ENCODE measurements at regions not wholly inside any gene's neighbourhood (a gene's known extent, or its start where the extent isn't known, plus 50 kb on each side); places are given as distances from the start of the nearest gene placed in this dataset.

- H3K36me3 ChIP-seq: no peaks in the 10 kb centered on the region
- H3K27ac ChIP-seq: peak overlapping the region; percentile 50
- DNase-seq (ENCODE audit: low spot score in 2 of 2): peak in 1 of 2 donors; percentile 68
Observed at GRCh38 chr4:123587983-123588494, 191.4 kb downstream of the SPRY1 start.

GRCh38 chr4:123588631-123589241 lies 192.1 kb downstream of the SPRY1 start:
- TF ChIP-seq POLR2AphosphoS5 (IDR thresholded peaks at IDR 0.05) (no peak), POLR2A (IDR thresholded peaks at IDR 0.05) (no peak), EP300 (IDR thresholded peaks at IDR 0.05) (no peak)
- TF ChIP-seq, protein P1, sequence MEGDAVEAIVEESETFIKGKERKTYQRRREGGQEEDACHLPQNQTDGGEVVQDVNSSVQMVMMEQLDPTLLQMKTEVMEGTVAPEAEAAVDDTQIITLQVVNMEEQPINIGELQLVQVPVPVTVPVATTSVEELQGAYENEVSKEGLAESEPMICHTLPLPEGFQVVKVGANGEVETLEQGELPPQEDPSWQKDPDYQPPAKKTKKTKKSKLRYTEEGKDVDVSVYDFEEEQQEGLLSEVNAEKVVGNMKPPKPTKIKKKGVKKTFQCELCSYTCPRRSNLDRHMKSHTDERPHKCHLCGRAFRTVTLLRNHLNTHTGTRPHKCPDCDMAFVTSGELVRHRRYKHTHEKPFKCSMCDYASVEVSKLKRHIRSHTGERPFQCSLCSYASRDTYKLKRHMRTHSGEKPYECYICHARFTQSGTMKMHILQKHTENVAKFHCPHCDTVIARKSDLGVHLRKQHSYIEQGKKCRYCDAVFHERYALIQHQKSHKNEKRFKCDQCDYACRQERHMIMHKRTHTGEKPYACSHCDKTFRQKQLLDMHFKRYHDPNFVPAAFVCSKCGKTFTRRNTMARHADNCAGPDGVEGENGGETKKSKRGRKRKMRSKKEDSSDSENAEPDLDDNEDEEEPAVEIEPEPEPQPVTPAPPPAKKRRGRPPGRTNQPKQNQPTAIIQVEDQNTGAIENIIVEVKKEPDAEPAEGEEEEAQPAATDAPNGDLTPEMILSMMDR (IDR thresholded peaks at IDR 0.05): no peak
- Histone ChIP-seq H3K4me3 (no peak overlapping the region), H3K36me3 (no peaks in the 10 kb centered on the region), H3K4me1 (peaks cover 12% of the 10 kb centered on the region), H3K27ac (peak overlapping the region; percentile 50), H3K27me3 (no peaks in the 10 kb centered on the region), H3K9me3 (no peaks in the 10 kb centered on the region)
- WGBS: 52% methylated on average over 8 of the region's 8 CpGs
- DNase-seq (ENCODE audit: low spot score in 2 of 2): no peak

More at GRCh38 chr4:123587983-123588494, 191.4 kb downstream of the SPRY1 start:
- Histone ChIP-seq H3K27me3 (no peaks in the 10 kb centered on the region), H3K9me3 (no peaks in the 10 kb centered on the region), H3K4me3 (no peak overlapping the region), H3K4me1 (peaks cover 12% of the 10 kb centered on the region)
- TF ChIP-seq POLR2A (IDR thresholded peaks at IDR 0.05) (no peak), POLR2AphosphoS5 (IDR thresholded peaks at IDR 0.05) (peak in 1 of 3 donors; percentile 31), EP300 (IDR thresholded peaks at IDR 0.05) (no peak)
- TF ChIP-seq, protein P1 (IDR thresholded peaks at IDR 0.05): no peak
- 30% methylated on average over 8 of the region's 8 CpGs for WGBS

GRCh38 chr4:123589301-123589700 lies 192.7 kb downstream of the SPRY1 start:
- no peak for DNase-seq (ENCODE audit: low spot score in 2 of 2)
- 66% methylated on average over 3 of the region's 3 CpGs for WGBS
- H3K27me3 ChIP-seq: no peaks in the 10 kb centered on the region
- H3K4me3 ChIP-seq: no peak overlapping the region
- TF ChIP-seq POLR2A (IDR thresholded peaks at IDR 0.05): no peak
- H3K36me3 ChIP-seq: no peaks in the 10 kb centered on the region
- peak overlapping the region; percentile 50 for H3K27ac ChIP-seq
- H3K4me1 ChIP-seq: peaks cover 12% of the 10 kb centered on the region
- no peaks in the 10 kb centered on the region for H3K9me3 ChIP-seq

DNA sequence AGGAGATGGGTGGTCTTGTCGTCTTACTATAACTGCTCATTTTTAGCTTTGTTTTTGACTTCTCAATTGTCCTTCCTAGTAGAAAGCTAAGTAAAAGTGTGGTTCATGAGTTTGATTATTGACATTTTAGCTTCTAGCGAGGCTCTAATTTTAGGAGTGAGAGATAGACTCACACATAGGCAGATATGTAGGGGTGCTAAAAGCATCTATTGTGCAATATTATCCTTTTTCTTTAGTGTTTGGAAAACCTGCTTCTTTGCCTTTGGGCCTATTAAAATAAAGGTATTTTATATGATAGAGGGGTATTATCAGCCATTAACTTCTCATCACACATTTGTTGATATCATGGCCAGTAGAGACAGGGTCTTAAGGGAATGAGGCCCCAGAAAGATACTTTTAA lies 195.3 kb downstream of the SPRY1 start:
- no peak overlapping the region for H3K27ac ChIP-seq
- DNase-seq (ENCODE audit: low spot score in 2 of 2): no peak
- no peaks in the 10 kb centered on the region for H3K9me3 ChIP-seq
- 95% methylated on average over 2 of the region's 2 CpGs for WGBS
- H3K4me3 ChIP-seq: no peak overlapping the region
- H3K36me3 ChIP-seq: no peaks in the 10 kb centered on the region
- peaks cover 12% of the 10 kb centered on the region for H3K4me1 ChIP-seq
- H3K27me3 ChIP-seq: no peaks in the 10 kb centered on the region
- TF ChIP-seq, protein P1 (IDR thresholded peaks at IDR 0.05): no peak
- TF ChIP-seq EP300 (IDR thresholded peaks at IDR 0.05) (no peak), POLR2A (IDR thresholded peaks at IDR 0.05) (no peak), POLR2AphosphoS5 (IDR thresholded peaks at IDR 0.05) (no peak)

- H3K27me3 ChIP-seq: no peaks in the 10 kb centered on the region
- H3K9me3 ChIP-seq: no peaks in the 10 kb centered on the region
- H3K27ac ChIP-seq: no peak overlapping the region
- DNase-seq (ENCODE audit: low spot score in 2 of 2): no peak
- TF ChIP-seq, protein P1 (IDR thresholded peaks at IDR 0.05): no peak
- no peaks in the 10 kb centered on the region for H3K36me3 ChIP-seq
- H3K4me1 ChIP-seq: peaks cover 8% of the 10 kb centered on the region
- 91% methylated on average over 3 of the region's 3 CpGs for WGBS
- H3K4me3 ChIP-seq: no peak overlapping the region
Observed at GRCh38 chr4:123593655-123594054, 197.1 kb downstream of the SPRY1 start.

DNA sequence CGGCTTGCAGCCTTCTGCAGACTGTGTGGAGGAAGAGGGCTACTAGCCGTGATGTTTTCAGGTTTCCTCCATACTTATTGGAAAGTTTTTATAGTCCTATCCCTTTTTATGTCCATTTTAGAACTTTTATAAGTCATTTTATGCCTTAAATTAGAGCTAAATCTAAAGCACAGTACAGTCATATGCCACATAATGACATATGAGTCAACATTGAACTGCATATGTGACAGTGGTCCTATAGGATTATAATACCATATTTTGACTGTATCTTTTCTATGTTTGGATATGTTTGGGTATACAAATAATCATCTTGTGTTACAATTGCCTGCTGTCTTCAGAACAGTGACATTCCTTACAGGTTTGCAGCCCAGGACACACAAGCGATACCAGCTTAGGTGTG lies 200.2 kb downstream of the SPRY1 start:
- Histone ChIP-seq H3K4me1 (peaks cover 22% of the 10 kb centered on the region), H3K9me3 (no peaks in the 10 kb centered on the region), H3K4me3 (no peak overlapping the region), H3K36me3 (no peaks in the 10 kb centered on the region), H3K27me3 (no peaks in the 10 kb centered on the region), H3K27ac (no peak overlapping the region)
- WGBS: 97% methylated on average over 3 of the region's 3 CpGs
- TF ChIP-seq, protein P1 (IDR thresholded peaks at IDR 0.05): no peak
- no peak for TF ChIP-seq POLR2A (IDR thresholded peaks at IDR 0.05)
- no peak for TF ChIP-seq EP300 (IDR thresholded peaks at IDR 0.05)
- no peak for TF ChIP-seq POLR2AphosphoS5 (IDR thresholded peaks at IDR 0.05)
- no peak for DNase-seq (ENCODE audit: low spot score in 2 of 2)

Data from suprapubic skin (tissue), 4 donors.